ENCODE measurements at regions not wholly inside any gene's neighbourhood (a gene's known extent, or its start where the extent isn't known, plus 50 kb on each side); places are given as distances from the start of the nearest gene placed in this dataset.
"Not testable (repeated sequence)": the region's sequence is repeated elsewhere in the genome, so short reads cannot be mapped to it uniquely, and the experiment has no call there.

DNA sequence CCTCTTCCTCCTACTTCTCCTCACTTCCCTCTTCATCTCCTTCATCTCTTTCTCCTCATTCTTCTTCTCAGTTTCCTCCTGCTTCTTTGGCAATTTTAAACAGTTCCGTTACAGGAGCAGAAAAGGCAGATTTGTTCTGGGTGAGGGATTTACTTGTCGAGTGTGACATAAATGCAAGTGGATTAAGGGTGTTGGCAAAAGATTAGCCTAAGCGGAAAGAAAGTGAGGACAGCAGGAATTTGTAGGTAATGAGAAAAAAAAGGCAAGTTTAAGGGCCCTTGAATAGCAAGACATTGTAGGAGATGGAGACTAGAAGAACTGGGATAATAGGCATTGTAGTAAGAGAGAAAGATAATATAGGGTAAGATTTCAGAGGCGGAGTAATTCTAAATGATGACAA, 841.6 kb downstream of the RAPGEF2 start:
- TF ChIP-seq, protein P1, sequence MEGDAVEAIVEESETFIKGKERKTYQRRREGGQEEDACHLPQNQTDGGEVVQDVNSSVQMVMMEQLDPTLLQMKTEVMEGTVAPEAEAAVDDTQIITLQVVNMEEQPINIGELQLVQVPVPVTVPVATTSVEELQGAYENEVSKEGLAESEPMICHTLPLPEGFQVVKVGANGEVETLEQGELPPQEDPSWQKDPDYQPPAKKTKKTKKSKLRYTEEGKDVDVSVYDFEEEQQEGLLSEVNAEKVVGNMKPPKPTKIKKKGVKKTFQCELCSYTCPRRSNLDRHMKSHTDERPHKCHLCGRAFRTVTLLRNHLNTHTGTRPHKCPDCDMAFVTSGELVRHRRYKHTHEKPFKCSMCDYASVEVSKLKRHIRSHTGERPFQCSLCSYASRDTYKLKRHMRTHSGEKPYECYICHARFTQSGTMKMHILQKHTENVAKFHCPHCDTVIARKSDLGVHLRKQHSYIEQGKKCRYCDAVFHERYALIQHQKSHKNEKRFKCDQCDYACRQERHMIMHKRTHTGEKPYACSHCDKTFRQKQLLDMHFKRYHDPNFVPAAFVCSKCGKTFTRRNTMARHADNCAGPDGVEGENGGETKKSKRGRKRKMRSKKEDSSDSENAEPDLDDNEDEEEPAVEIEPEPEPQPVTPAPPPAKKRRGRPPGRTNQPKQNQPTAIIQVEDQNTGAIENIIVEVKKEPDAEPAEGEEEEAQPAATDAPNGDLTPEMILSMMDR (IDR thresholded peaks at IDR 0.05; ENCODE audit: low read depth, low read length): no peak

DNA sequence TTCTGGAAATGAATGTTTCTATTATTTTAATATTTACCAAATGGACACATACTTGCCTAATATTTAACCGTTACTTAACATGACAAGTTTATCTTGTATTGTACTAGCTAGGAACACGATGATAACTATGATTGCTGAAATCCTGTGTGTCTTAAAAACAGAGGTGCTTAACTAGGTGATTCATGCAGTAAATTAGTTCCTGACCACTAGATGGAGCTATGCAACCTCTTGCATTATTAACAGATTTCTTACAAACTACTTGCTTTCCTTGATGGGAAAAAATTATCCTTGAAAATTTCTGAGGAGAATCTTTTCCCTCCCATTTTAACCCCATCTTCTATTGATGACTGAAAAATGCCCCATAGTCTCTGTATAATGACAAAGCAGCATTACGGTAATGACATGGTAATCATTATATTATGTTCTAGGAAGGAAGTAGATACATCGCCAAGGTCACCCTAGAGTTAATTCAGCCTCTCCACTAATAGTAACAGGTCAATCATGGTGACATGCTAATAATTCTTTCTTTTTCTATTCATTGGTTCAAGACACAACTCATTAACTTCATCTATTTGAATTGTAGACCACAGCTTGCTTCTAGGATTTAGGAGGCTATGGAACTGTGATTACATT, 844.2 kb downstream of the RAPGEF2 start:
- no peak for DNase-seq (ENCODE audit: extremely low read depth, low read depth)
- TF ChIP-seq, protein P1 (IDR thresholded peaks at IDR 0.05; ENCODE audit: low read depth, low read length): peak; percentile 55

More for the DNA sequence above, 841.6 kb downstream of the RAPGEF2 start:
- no peak for DNase-seq (ENCODE audit: extremely low read depth, low read depth)

DNA sequence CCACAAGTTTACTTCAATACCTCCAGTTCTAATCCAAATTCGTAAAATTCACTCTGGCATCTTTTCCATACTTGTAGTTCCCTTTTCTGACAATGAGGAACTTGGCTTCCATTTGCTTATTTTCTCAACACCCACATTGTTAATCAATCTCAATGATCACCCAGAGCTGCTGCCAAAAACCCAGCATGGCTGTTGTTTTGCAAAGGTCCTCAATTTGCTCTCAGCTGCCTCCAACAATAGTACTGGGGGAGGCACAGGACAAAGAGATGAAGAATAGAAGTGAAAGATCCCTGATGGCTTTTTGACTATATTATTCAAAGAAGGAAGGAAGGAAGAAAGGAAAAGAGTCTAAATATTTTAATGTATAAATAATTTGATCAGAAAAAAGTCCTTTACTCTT, 847.8 kb downstream of the RAPGEF2 start:
- TF ChIP-seq, protein P1 (IDR thresholded peaks at IDR 0.05; ENCODE audit: low read depth, low read length): no peak
- no peak for DNase-seq (ENCODE audit: extremely low read depth, low read depth)

DNA sequence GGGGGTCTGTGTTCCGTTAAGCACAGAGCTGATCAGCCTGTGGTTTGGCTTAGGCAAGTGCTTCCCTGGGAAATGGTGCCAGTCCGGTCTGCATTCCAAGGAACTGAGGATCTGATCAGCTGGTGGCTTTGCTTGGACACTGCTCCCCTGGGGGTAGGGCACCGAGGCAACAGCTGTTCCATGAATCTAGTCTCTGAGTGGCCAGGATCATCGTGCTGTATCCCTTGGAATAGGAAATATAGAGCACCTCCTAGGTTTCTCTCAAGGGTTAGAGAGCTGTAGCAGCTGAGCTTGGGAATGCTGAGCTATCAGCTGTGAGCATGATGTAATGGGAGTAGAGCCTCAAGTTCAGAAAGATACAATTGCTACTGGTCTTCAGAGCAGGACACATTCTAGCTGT, 863.9 kb downstream of the RAPGEF2 start:
- TF ChIP-seq, protein P1 (IDR thresholded peaks at IDR 0.05; ENCODE audit: low read depth, low read length): no peak
- no peak for DNase-seq (ENCODE audit: extremely low read depth, low read depth)

DNA sequence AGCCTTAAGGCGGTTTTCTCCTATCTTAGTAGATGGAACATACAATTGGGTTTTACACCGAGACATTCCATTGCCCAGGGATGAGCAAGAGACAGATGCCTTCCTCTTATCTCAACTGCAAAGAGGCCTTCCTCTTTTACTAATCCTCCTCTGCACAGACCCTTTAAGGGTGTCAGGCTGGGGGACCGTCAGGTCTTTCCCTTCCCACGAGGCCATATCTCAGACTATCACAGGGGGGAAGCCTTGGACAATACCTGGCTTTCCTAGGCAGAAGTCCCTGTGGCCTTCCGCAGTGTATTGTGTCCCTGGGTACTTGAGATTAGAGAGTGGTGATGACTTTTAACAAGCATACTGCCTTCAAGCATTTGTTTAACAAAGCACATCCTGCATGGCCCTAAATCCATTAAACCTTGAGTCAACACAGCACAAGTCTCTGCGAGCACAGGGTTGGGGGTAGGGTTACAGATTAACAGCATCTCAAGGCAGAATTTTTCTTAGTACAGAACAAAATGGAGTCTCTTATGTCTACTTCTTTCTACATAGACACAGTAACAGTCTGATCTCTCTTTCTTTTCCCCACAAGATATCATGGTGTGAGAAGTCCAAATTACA, 874.1 kb downstream of the RAPGEF2 start:
- DNase-seq (ENCODE audit: extremely low read depth, low read depth): not testable (repeated sequence)

DNA sequence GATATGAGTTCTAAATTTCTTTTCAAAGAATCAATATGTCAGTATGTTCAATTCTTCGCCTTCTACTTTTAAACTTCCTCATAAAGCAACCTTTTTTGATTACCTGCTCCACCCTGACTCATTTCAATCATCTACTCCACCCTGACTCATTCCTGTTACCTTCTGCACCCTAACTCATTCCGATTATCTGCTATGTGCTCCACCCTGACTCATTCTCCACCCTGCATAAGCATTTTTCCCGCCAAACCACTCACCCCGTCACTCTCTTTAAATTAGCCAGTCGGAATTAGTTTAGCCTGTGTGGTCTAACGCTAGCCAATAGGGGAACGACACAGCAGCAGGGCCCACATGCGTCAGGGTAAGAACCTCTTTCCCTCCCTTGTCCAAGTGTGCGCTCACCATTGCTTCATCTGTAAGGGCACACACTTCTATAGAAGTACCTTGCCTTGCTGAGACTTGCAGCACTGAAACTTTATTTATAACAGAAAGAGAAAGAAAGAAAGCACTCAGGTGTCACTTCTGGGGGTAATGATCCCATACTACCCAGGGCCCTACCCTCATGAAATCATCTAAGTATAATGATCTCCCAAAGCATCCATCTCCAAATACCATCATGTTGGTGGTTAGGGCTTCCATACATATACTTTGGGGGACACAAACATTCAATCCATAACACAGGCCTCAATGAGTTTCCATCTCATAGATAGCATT, 875.2 kb downstream of the RAPGEF2 start:
- DNase-seq (ENCODE audit: extremely low read depth, low read depth): no peak
- TF ChIP-seq, protein P1 (IDR thresholded peaks at IDR 0.05; ENCODE audit: low read depth, low read length): no peak

DNA sequence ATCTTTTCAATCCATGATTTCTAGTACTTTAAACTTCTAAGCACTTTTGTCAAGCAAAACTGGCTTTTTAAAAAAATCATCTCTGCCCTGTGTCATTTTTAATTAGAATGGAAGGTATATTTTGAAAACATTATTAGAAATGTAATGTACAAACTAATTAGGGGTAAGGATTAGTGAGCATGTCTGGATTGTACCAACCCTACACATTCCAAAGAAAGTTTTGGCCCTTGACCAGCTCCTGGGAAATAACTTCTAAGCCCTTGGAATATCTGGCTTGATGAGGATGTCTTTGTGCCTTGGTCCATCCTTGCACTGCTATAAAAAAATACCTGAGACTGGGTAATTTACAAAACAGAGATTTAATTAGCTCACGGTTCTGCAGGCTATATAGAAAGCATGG, 876.5 kb downstream of the RAPGEF2 start:
- DNase-seq (ENCODE audit: extremely low read depth, low read depth): no peak
- TF ChIP-seq, protein P1 (IDR thresholded peaks at IDR 0.05; ENCODE audit: low read depth, low read length): no peak

Data from AG09319 (cell line).